Prostate gland (tissue), 2 donors: ENCODE measurements at regions not wholly inside any gene's neighbourhood (a gene's known extent, or its start where the extent isn't known, plus 50 kb on each side); places are given as distances from the start of the nearest gene placed in this dataset.

Source experiments
- POLR2A ChIP-seq: fragments of 450-650 bp; IDR thresholded peaks from one replicate; pipeline ENCODE4 v1.6.1; 2016; ENCODE audit warnings: antibody characterized with exemption, mild to moderate bottlenecking
- TF ChIP-seq, protein P1 (sequence below), 4 experiments: fragments of 200-600 bp in 2 of 4; fragments of 450-650 bp in 2 of 4; sonication (generic) in 2 of 4; IDR thresholded peaks; 1 replicate in 3 of 4; 2 replicates in 1 of 4; pipeline ENCODE4 v1.5.1; 2016 to 2019; ENCODE audit warnings: antibody characterized with exemption in 4 of 4, mild to moderate bottlenecking in 2 of 4, moderate library complexity in 2 of 4

DNA sequence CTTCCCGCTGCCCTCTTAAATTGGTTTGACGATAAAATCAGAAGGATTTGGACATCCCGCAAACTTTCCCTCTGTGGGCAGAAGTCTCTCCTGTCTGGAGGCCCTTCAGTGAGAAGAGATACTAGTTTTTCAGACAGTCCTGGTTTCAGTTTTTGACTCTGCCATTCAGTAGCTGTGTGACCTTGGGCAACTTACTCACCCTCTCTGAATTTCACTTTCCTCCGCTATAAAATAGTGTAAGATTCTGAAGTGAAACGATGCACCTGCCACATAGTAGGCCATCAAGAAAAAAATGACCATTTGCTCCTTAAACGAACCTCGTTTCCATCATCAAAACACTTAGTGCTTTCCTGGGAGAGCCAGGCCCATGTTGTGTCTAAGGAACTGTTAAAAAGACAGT, 97.2 kb downstream of the LINC00237 start:
- TF ChIP-seq, protein P1, sequence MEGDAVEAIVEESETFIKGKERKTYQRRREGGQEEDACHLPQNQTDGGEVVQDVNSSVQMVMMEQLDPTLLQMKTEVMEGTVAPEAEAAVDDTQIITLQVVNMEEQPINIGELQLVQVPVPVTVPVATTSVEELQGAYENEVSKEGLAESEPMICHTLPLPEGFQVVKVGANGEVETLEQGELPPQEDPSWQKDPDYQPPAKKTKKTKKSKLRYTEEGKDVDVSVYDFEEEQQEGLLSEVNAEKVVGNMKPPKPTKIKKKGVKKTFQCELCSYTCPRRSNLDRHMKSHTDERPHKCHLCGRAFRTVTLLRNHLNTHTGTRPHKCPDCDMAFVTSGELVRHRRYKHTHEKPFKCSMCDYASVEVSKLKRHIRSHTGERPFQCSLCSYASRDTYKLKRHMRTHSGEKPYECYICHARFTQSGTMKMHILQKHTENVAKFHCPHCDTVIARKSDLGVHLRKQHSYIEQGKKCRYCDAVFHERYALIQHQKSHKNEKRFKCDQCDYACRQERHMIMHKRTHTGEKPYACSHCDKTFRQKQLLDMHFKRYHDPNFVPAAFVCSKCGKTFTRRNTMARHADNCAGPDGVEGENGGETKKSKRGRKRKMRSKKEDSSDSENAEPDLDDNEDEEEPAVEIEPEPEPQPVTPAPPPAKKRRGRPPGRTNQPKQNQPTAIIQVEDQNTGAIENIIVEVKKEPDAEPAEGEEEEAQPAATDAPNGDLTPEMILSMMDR (IDR thresholded peaks at IDR 0.05): no peak
- TF ChIP-seq POLR2A: no peak
